Hepatocyte (in vitro differentiated cells): ENCODE measurements at regions not wholly inside any gene's neighbourhood (a gene's known extent, or its start where the extent isn't known, plus 50 kb on each side); places are given as distances from the start of the nearest gene placed in this dataset.

Experiments
- EZH2 ChIP-seq: fragments of 200-600 bp; sonication (generic); IDR thresholded peaks from 2 replicates; pipeline ENCODE4 v1.6.1; 2016; ENCODE audit warnings: antibody characterized with exemption, mild to moderate bottlenecking, borderline replicate concordance
- EZH2phosphoT487 ChIP-seq: fragments of 200-600 bp; sonication (generic); IDR thresholded peaks from one replicate; pipeline ENCODE4 v1.6.1; 2018; ENCODE audit warnings: antibody characterized with exemption, mild to moderate bottlenecking, low read depth, moderate library complexity; ENCODE audit not compliant: unreplicated experiment, severe bottlenecking
- TF ChIP-seq, protein P1 (sequence below): fragments of 200-600 bp; sonication (generic); IDR thresholded peaks from 2 replicates; pipeline ENCODE4 v1.5.1; 2016; ENCODE audit warnings: antibody characterized with exemption, mild to moderate bottlenecking; ENCODE audit not compliant: poor library complexity

DNA sequence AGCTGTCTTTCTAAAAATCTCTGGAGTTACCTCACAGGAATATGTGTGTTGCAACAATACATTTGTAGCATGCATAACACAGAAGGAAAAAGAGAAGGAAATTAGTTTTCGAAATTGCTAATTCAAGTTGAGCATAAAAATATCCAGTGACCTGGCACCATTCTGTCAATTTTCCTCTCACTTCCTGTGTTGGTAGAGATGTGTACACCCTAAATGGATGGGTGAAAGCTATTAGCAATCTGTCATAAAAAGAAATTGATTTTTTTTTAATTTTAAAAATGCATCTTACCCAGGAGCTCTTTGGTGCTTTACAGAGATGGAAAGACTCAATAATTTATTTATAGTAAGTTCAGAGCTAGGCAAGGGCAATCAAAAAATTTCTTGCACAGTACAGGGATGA, 333.3 kb upstream of the TMEM229A start:
- TF ChIP-seq EZH2 (no peak), EZH2phosphoT487 (no peak)
- TF ChIP-seq, protein P1, sequence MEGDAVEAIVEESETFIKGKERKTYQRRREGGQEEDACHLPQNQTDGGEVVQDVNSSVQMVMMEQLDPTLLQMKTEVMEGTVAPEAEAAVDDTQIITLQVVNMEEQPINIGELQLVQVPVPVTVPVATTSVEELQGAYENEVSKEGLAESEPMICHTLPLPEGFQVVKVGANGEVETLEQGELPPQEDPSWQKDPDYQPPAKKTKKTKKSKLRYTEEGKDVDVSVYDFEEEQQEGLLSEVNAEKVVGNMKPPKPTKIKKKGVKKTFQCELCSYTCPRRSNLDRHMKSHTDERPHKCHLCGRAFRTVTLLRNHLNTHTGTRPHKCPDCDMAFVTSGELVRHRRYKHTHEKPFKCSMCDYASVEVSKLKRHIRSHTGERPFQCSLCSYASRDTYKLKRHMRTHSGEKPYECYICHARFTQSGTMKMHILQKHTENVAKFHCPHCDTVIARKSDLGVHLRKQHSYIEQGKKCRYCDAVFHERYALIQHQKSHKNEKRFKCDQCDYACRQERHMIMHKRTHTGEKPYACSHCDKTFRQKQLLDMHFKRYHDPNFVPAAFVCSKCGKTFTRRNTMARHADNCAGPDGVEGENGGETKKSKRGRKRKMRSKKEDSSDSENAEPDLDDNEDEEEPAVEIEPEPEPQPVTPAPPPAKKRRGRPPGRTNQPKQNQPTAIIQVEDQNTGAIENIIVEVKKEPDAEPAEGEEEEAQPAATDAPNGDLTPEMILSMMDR: no peak
